ENCODE measurements at regions not wholly inside any gene's neighbourhood (a gene's known extent, or its start where the extent isn't known, plus 50 kb on each side); places are given as distances from the start of the nearest gene placed in this dataset.

GRCh38 chr2:2881499-2881898, 496.1 kb downstream of the EIPR1 start:
- Histone ChIP-seq H3K9me2 (ENCODE audit: insufficient read depth) (no peaks in the 10 kb centered on the region), H3K27me3 (ENCODE audit: insufficient read depth, low read depth) (peaks cover 77% of the 10 kb centered on the region), H2AFZ (no peak overlapping the region), H3K36me3 (ENCODE audit: low read depth) (no peaks in the 10 kb centered on the region), H3F3A (ENCODE audit: insufficient read depth, low read depth) (no peaks in the 10 kb centered on the region), H3K4me3 (no peak overlapping the region), H4K20me1 (ENCODE audit: insufficient read depth) (no peaks in the 10 kb centered on the region), H3K9me3 (ENCODE audit: insufficient read depth, low read depth) (no peaks in the 10 kb centered on the region), H3K4me2 (no peak overlapping the region), H3K79me2 (ENCODE audit: low read depth) (no peaks in the 10 kb centered on the region), H3K27ac (no peak overlapping the region), H3K4me1 (replicated peaks; ENCODE audit: insufficient read depth) (no peaks in the 10 kb centered on the region)
- intact Hi-C loops (cut with micrococcal nuclease; ENCODE audit: unreplicated experiment) = no loop called here
- CTCF ChIA-PET = no interaction called here
- no peak for TF ChIP-seq CTCF (conservative IDR thresholded peaks at IDR 0.05)
- no peak for TF ChIP-seq EZH2 (IDR thresholded peaks at IDR 0.05; ENCODE audit: low read depth)
- no TSS peak for BruUV-seq (replicated peaks)
- no peak for DNase-seq
- POLR2A ChIA-PET (ENCODE audit: unreplicated experiment) = no interaction called here

GRCh38 chr2:2880938-2881337, 496.7 kb downstream of the EIPR1 start:
- Histone ChIP-seq H4K20me1 (ENCODE audit: insufficient read depth) (no peaks in the 10 kb centered on the region), H3K27ac (no peak overlapping the region), H3K9me3 (ENCODE audit: insufficient read depth, low read depth) (no peaks in the 10 kb centered on the region), H3K9me2 (ENCODE audit: insufficient read depth) (no peaks in the 10 kb centered on the region), H3K36me3 (ENCODE audit: low read depth) (no peaks in the 10 kb centered on the region), H3K4me3 (no peak overlapping the region), H3F3A (ENCODE audit: insufficient read depth, low read depth) (no peaks in the 10 kb centered on the region), H2AFZ (no peak overlapping the region), H3K4me1 (replicated peaks; ENCODE audit: insufficient read depth) (no peaks in the 10 kb centered on the region), H3K27me3 (ENCODE audit: insufficient read depth, low read depth) (peaks cover 77% of the 10 kb centered on the region), H3K4me2 (no peak overlapping the region), H3K79me2 (ENCODE audit: low read depth) (no peaks in the 10 kb centered on the region)
- POLR2A ChIA-PET (ENCODE audit: unreplicated experiment) = no interaction called here
- TF ChIP-seq CTCF (conservative IDR thresholded peaks at IDR 0.05) = no peak
- intact Hi-C loops (cut with micrococcal nuclease; ENCODE audit: unreplicated experiment) = no loop called here
- BruUV-seq (replicated peaks) = no TSS peak
- CTCF ChIA-PET = no interaction called here
- no peak for DNase-seq

- CTCF ChIA-PET = no interaction called here
These were observed 497.8 kb downstream of the EIPR1 start for GRCh38 chr2:2879781-2880180.

More at GRCh38 chr2:2879781-2880180, 497.8 kb downstream of the EIPR1 start:
- Histone ChIP-seq H2AFZ (no peak overlapping the region), H3K4me2 (no peak overlapping the region), H3K27ac (no peak overlapping the region), H3K4me1 (replicated peaks; ENCODE audit: insufficient read depth) (no peaks in the 10 kb centered on the region), H3F3A (ENCODE audit: insufficient read depth, low read depth) (no peaks in the 10 kb centered on the region), H3K4me3 (no peak overlapping the region), H3K36me3 (ENCODE audit: low read depth) (no peaks in the 10 kb centered on the region), H3K27me3 (ENCODE audit: insufficient read depth, low read depth) (peaks cover 78% of the 10 kb centered on the region), H3K9me3 (ENCODE audit: insufficient read depth, low read depth) (no peaks in the 10 kb centered on the region), H3K79me2 (ENCODE audit: low read depth) (no peaks in the 10 kb centered on the region), H3K9me2 (ENCODE audit: insufficient read depth) (no peaks in the 10 kb centered on the region), H4K20me1 (ENCODE audit: insufficient read depth) (no peaks in the 10 kb centered on the region)
- no peak for TF ChIP-seq CTCF (conservative IDR thresholded peaks at IDR 0.05)
- TF ChIP-seq EZH2 (IDR thresholded peaks at IDR 0.05; ENCODE audit: low read depth) = no peak
- BruUV-seq (replicated peaks) = no TSS peak
- DNase-seq = no peak
- POLR2A ChIA-PET (ENCODE audit: unreplicated experiment) = no interaction called here
- intact Hi-C loops (cut with micrococcal nuclease; ENCODE audit: unreplicated experiment) = no loop called here

All from PC-9 (cell line).